HEK293 (cell line): ENCODE measurements at regions not wholly inside any gene's neighbourhood (a gene's known extent, or its start where the extent isn't known, plus 50 kb on each side); places are given as distances from the start of the nearest gene placed in this dataset.

Experiments used
- CTCF ChIA-PET: fragments of 350-600 bp; formaldehyde crosslinking; extraction: SDS; loops from one replicate; lab custom pipeline; 2021; ENCODE audit warnings: antibody characterized with exemption; lab: Yijun Ruan, JAX
- POLR2A ChIA-PET: fragments of 300-600 bp; formaldehyde crosslinking; extraction: SDS; loops from one replicate; lab custom pipeline; 2020; ENCODE audit warnings: antibody characterized with exemption, inconsistent platforms; lab: Yijun Ruan, JAX
- H3K27ac ChIP-seq: fragments of 200-500 bp; sonication (Bioruptor generic); 2 replicates; pipeline ENCODE4 v1.5.1; 2014; ENCODE audit warnings: low read depth, low read length, control low read depth, inconsistent platforms; ENCODE audit errors: extremely low read depth
- H3K36me3 ChIP-seq, 2 experiments: fragments of 200-500 bp in 1 of 2; sonication (Bioruptor generic) in 1 of 2; 1 replicate in 1 of 2; 2 replicates in 1 of 2; pipeline ENCODE4 v1.5.1; 2014 to 2017; ENCODE audit warnings: inconsistent platforms in 2 of 2, low read length in 2 of 2; ENCODE audit not compliant: control insufficient read depth in 2 of 2, insufficient read depth in 1 of 2
- H3K4me1 ChIP-seq: fragments of 200-500 bp; sonication (Bioruptor generic); 2 replicates; pipeline ENCODE4 v1.5.1; 2014; ENCODE audit warnings: mild to moderate bottlenecking, low read length, inconsistent platforms; ENCODE audit not compliant: control insufficient read depth, insufficient read depth
- H3K4me3 ChIP-seq: 2 replicates; pipeline ENCODE4 v1.5.1; 2011; ENCODE audit warnings: low read depth, mild to moderate bottlenecking, control low read depth, low read length, moderate library complexity
- H3K9me3 ChIP-seq: fragments of 200-500 bp; sonication (Bioruptor generic); 2 replicates; pipeline ENCODE4 v1.5.1; 2014; ENCODE audit warnings: low read depth, low read length, inconsistent platforms; ENCODE audit not compliant: control insufficient read depth, insufficient read depth
- FEZF1 ChIP-seq: fragments of 450-650 bp; formaldehyde crosslinking; IDR thresholded peaks from 2 replicates; pipeline ENCODE4 v1.5.1; 2016; ENCODE audit warnings: missing biosample characterization, missing genetic modification characterization
- PRDM6 ChIP-seq: fragments of 450-650 bp; formaldehyde crosslinking; IDR thresholded peaks from 2 replicates; pipeline ENCODE4 v1.5.1; 2017; ENCODE audit warnings: missing biosample characterization, missing genetic modification characterization
- WT1 ChIP-seq: fragments of 450-650 bp; formaldehyde crosslinking; IDR thresholded peaks from 2 replicates; pipeline ENCODE4 v1.5.1; 2016; ENCODE audit warnings: missing biosample characterization, missing genetic modification characterization
- ZBTB44 ChIP-seq: fragments of 450-650 bp; IDR thresholded peaks from 2 replicates; pipeline ENCODE4 v1.5.1; 2018; ENCODE audit warnings: missing biosample characterization, mild to moderate bottlenecking, missing genetic modification characterization
- ZNF10 ChIP-seq: fragments of 450-650 bp; formaldehyde crosslinking; IDR thresholded peaks from 2 replicates; pipeline ENCODE4 v1.5.1; 2017; ENCODE audit warnings: missing biosample characterization, missing genetic modification characterization
- ZNF239 ChIP-seq: fragments of 450-650 bp; formaldehyde crosslinking; IDR thresholded peaks from 2 replicates; pipeline ENCODE4 v1.5.1; 2016; ENCODE audit warnings: missing biosample characterization, missing genetic modification characterization
- ZNF274 ChIP-seq, 2 experiments: fragments of 200-500 bp in 1 of 2; fragments of 450-650 bp in 1 of 2; sonication (Bioruptor generic) in 1 of 2; formaldehyde crosslinking in 1 of 2; IDR thresholded peaks; 2 replicates each; pipeline versions ENCODE4 v1.5.1 to v1.6.1; 2014 to 2016; ENCODE audit warnings: borderline replicate concordance in 1 of 2, inconsistent platforms in 1 of 2, low read length in 1 of 2, missing biosample characterization in 1 of 2, missing genetic modification characterization in 1 of 2
- ZNF280C ChIP-seq: fragments of 450-650 bp; formaldehyde crosslinking; IDR thresholded peaks from 2 replicates; pipeline ENCODE4 v1.5.1; 2016; ENCODE audit warnings: missing biosample characterization, missing genetic modification characterization
- ZNF350 ChIP-seq: fragments of 450-650 bp; formaldehyde crosslinking; IDR thresholded peaks from 2 replicates; pipeline ENCODE4 v1.5.0; 2017; ENCODE audit warnings: missing biosample characterization, mild to moderate bottlenecking, missing genetic modification characterization
- ZNF398 ChIP-seq: fragments of 450-650 bp; formaldehyde crosslinking; IDR thresholded peaks from 2 replicates; pipeline ENCODE4 v1.5.1; 2017; ENCODE audit warnings: missing biosample characterization, missing genetic modification characterization
- ZNF529 ChIP-seq: fragments of 450-650 bp; formaldehyde crosslinking; IDR thresholded peaks from 2 replicates; pipeline ENCODE4 v1.5.1; 2017; ENCODE audit warnings: missing genetic modification characterization, missing biosample characterization; ENCODE audit not compliant: insufficient replicate concordance
- ZNF530 ChIP-seq: fragments of 450-650 bp; formaldehyde crosslinking; IDR thresholded peaks from 2 replicates; pipeline ENCODE4 v1.5.1; 2016; ENCODE audit warnings: low read depth, missing biosample characterization, missing genetic modification characterization
- ZNF544 ChIP-seq: fragments of 450-650 bp; formaldehyde crosslinking; IDR thresholded peaks from 2 replicates; pipeline ENCODE4 v1.5.0; 2017; ENCODE audit warnings: missing biosample characterization, missing genetic modification characterization
- ZNF600 ChIP-seq: fragments of 450-650 bp; formaldehyde crosslinking; IDR thresholded peaks from 2 replicates; pipeline ENCODE4 v1.5.1; 2016; ENCODE audit warnings: missing biosample characterization, missing genetic modification characterization
- ZNF692 ChIP-seq: fragments of 450-650 bp; formaldehyde crosslinking; IDR thresholded peaks from 2 replicates; pipeline ENCODE4 v1.5.1; 2016; ENCODE audit warnings: missing biosample characterization, missing genetic modification characterization
- ZNF701 ChIP-seq: fragments of 450-650 bp; formaldehyde crosslinking; IDR thresholded peaks from 2 replicates; pipeline ENCODE4 v1.5.1; 2016; ENCODE audit warnings: missing biosample characterization, missing genetic modification characterization
- ZNF768 ChIP-seq: fragments of 450-650 bp; formaldehyde crosslinking; IDR thresholded peaks from 2 replicates; pipeline ENCODE4 v1.5.1; 2018; ENCODE audit warnings: missing biosample characterization, mild to moderate bottlenecking, missing genetic modification characterization
- ZNF843 ChIP-seq: fragments of 450-650 bp; formaldehyde crosslinking; IDR thresholded peaks from 2 replicates; pipeline ENCODE4 v1.5.1; 2016; ENCODE audit warnings: missing biosample characterization, missing genetic modification characterization
- ZSCAN16 ChIP-seq: fragments of 450-650 bp; formaldehyde crosslinking; IDR thresholded peaks from 2 replicates; pipeline ENCODE4 v1.5.1; 2016; ENCODE audit warnings: missing biosample characterization, missing genetic modification characterization

GRCh38 chr7:19336836-19337383 lies 191.7 kb upstream of the FERD3L start:
- no peak overlapping the region for H3K27ac ChIP-seq
- H3K9me3 ChIP-seq: no peaks in the 10 kb centered on the region
- no peaks in the 10 kb centered on the region for H3K36me3 ChIP-seq
- H3K4me1 ChIP-seq: 0 out of 2 replicates have a peak, but pooled peaks cover 5% of the 10 kb centered on the region
- peak; percentile 18; the same call in 1 of the 2 replicates for TF ChIP-seq PRDM6 (tag by site-specific recombination)
- TF ChIP-seq ZNF530 (tag by site-specific recombination): no peak
- no peak for TF ChIP-seq ZNF274 (IDR thresholded peaks at IDR 0.05; ENCODE audit: low read length)
- TF ChIP-seq ZNF274 (tag by site-specific recombination; IDR thresholded peaks at IDR 0.05; ENCODE audit: borderline replicate concordance): no peak
- TF ChIP-seq ZNF10 (tag by site-specific recombination): no peak
- TF ChIP-seq ZNF280C: no peak
- no peak for TF ChIP-seq ZNF692 (tag by site-specific recombination)
- CTCF ChIA-PET: no interaction called here
- no peak overlapping the region for H3K4me3 ChIP-seq
- POLR2A ChIA-PET: no interaction called here

GRCh38 chr7:19333706-19334105 lies 188.5 kb upstream of the FERD3L start:
- TF ChIP-seq ZNF600 (tag by site-specific recombination) (no peak), ZNF843 (tag by site-specific recombination) (no peak), WT1 (tag by site-specific recombination) (no peak)
- Histone ChIP-seq H3K27ac (no peak overlapping the region), H3K9me3 (no peaks in the 10 kb centered on the region), H3K4me3 (no peak overlapping the region), H3K36me3 (no peaks in the 10 kb centered on the region), H3K4me1 (0 out of 2 replicates have a peak, but pooled peaks cover 5% of the 10 kb centered on the region)
- CTCF ChIA-PET: no interaction called here
- POLR2A ChIA-PET: no interaction called here

- no peak overlapping the region for H3K27ac ChIP-seq
- H3K4me3 ChIP-seq: no peak overlapping the region
- no peaks in the 10 kb centered on the region for H3K36me3 ChIP-seq
- ChIA-PET POLR2A (interaction anchor here (1.2 kb wide), 1 partner anchor 210 kb away, joined by 3 read pairs; no protein-coding TSS in a partner anchor), CTCF (no interaction called here)
- H3K4me1 ChIP-seq: peaks cover 5% of the 10 kb centered on the region; the same call in 1 of the 2 replicates
- H3K9me3 ChIP-seq: no peaks in the 10 kb centered on the region
- 0 out of 2 replicates have a peak, but pooled peaks have one; percentile 30 for TF ChIP-seq ZNF544 (tag by site-specific recombination)
- no peak for TF ChIP-seq ZNF239 (tag by site-specific recombination)
- no peak for TF ChIP-seq ZNF701 (tag by site-specific recombination)
- 0 out of 2 replicates have a peak, but pooled peaks have one; percentile 29 for TF ChIP-seq ZNF350
- no peak for TF ChIP-seq ZNF529 (tag by site-specific recombination)
- TF ChIP-seq ZBTB44 (tag by site-specific recombination): no peak
- TF ChIP-seq ZNF398 (tag by site-specific recombination): no peak
- no peak for TF ChIP-seq ZSCAN16 (tag by site-specific recombination)
- TF ChIP-seq ZNF768 (tag by site-specific recombination): no peak
- 0 out of 2 replicates have a peak, but pooled peaks have one; percentile 18 for TF ChIP-seq PRDM6 (tag by site-specific recombination)
- TF ChIP-seq FEZF1 (tag by site-specific recombination): no peak
Measured at GRCh38 chr7:19327018-19327417, 181.8 kb upstream of the FERD3L start.
